ENCODE measurements at regions not wholly inside any gene's neighbourhood (a gene's known extent, or its start where the extent isn't known, plus 50 kb on each side); places are given as distances from the start of the nearest gene placed in this dataset.

GRCh38 chr5:4877579-4877978 is 262.6 kb upstream of the ADAMTS16 start:
- no peak for DNase-seq (ENCODE audit: low spot score)

- no peak for DNase-seq (ENCODE audit: low spot score)
Measured at GRCh38 chr5:4879075-4879474, 261.1 kb upstream of the ADAMTS16 start.

GRCh38 chr5:4879693-4880303 is 260.3 kb upstream of the ADAMTS16 start:
- peak; percentile 78 for DNase-seq (ENCODE audit: low spot score)

GRCh38 chr5:4880304-4880741 is 259.8 kb upstream of the ADAMTS16 start:
- no peak for DNase-seq (ENCODE audit: low spot score)

- no peak for DNase-seq (ENCODE audit: low spot score)
Measured at GRCh38 chr5:4881366-4882002, 258.6 kb upstream of the ADAMTS16 start.

- DNase-seq (ENCODE audit: low spot score) = no peak
Measured at GRCh38 chr5:4882186-4882585, 257.9 kb upstream of the ADAMTS16 start.

GRCh38 chr5:4883360-4883759 is 256.8 kb upstream of the ADAMTS16 start:
- DNase-seq (ENCODE audit: low spot score) = no peak

GRCh38 chr5:4893063-4893744 is 246.9 kb upstream of the ADAMTS16 start:
- peak; percentile 27 for DNase-seq (ENCODE audit: low spot score)

- no peak for DNase-seq (ENCODE audit: low spot score)
Measured at GRCh38 chr5:4896328-4896727, 243.8 kb upstream of the ADAMTS16 start.

- DNase-seq (ENCODE audit: low spot score) = no peak
Measured at GRCh38 chr5:4901305-4901811, 238.8 kb upstream of the ADAMTS16 start.

GRCh38 chr5:4901924-4902323 is 238.2 kb upstream of the ADAMTS16 start:
- no peak for DNase-seq (ENCODE audit: low spot score)

GRCh38 chr5:4905674-4906520 is 234.2 kb upstream of the ADAMTS16 start:
- DNase-seq (ENCODE audit: low spot score) = no peak

- DNase-seq (ENCODE audit: low spot score) = no peak
Measured at GRCh38 chr5:4906786-4907185, 233.3 kb upstream of the ADAMTS16 start.

GRCh38 chr5:4907571-4907970 is 232.6 kb upstream of the ADAMTS16 start:
- DNase-seq (ENCODE audit: low spot score) = no peak

- no peak for DNase-seq (ENCODE audit: low spot score)
Measured at GRCh38 chr5:4909086-4909485, 231.0 kb upstream of the ADAMTS16 start.

- no peak for DNase-seq (ENCODE audit: low spot score)
Measured at GRCh38 chr5:4911646-4912403, 228.3 kb upstream of the ADAMTS16 start.

- DNase-seq (ENCODE audit: low spot score) = no peak
Measured at GRCh38 chr5:4921929-4922328, 218.2 kb upstream of the ADAMTS16 start.

- DNase-seq (ENCODE audit: low spot score) = no peak
Measured at GRCh38 chr5:4924577-4924976, 215.6 kb upstream of the ADAMTS16 start.

GRCh38 chr5:4927097-4927496 is 213.0 kb upstream of the ADAMTS16 start:
- DNase-seq (ENCODE audit: low spot score) = no peak

GRCh38 chr5:4928409-4928808 is 211.7 kb upstream of the ADAMTS16 start:
- no peak for DNase-seq (ENCODE audit: low spot score)

GRCh38 chr5:4929092-4929655 is 211.0 kb upstream of the ADAMTS16 start:
- no peak for DNase-seq (ENCODE audit: low spot score)
